Stomach (tissue), 8 donors: ENCODE measurements at regions not wholly inside any gene's neighbourhood (a gene's known extent, or its start where the extent isn't known, plus 50 kb on each side); places are given as distances from the start of the nearest gene placed in this dataset.
A peak's percentile ranks its signal among the peaks of the same experiment; 100 is the strongest.

Source experiments
- DNase-seq, 2 donors: peaks; one replicate each; pipeline versions ENCODE4 v3.0.0 to v3.0.0-alpha.2; 2013 to 2019
- H3K27ac ChIP-seq, 5 donors: fragments of 200-600 bp in 4 of 5; sonication (generic) in 4 of 5; one replicate each; pipeline ENCODE4 v1.5.1; 2013 to 2019; ENCODE audit warnings: mild to moderate bottlenecking in 1 of 5, moderate library complexity in 1 of 5
- H3K27me3 ChIP-seq, 3 donors: fragments of 200-600 bp; sonication (generic); one replicate each; pipeline ENCODE4 v1.5.1; 2017 to 2019; ENCODE audit warnings: mixed run types in 1 of 3
- H3K36me3 ChIP-seq, 4 donors: fragments of 200-600 bp; sonication (generic); 1 replicate in 3 of 4; 2 replicates in 1 of 4; pipeline ENCODE4 v1.5.1; 2016 to 2019
- H3K4me1 ChIP-seq, 4 donors: fragments of 200-600 bp; sonication (generic); one replicate each; pipeline ENCODE4 v1.5.1; 2016 to 2019
- H3K4me3 ChIP-seq, 4 donors: fragments of 200-600 bp; sonication (generic) in 3 of 4; one replicate each; pipeline ENCODE4 v1.5.1; 2016 to 2019; ENCODE audit warnings: mild to moderate bottlenecking in 1 of 4
- H3K9me3 ChIP-seq, 4 donors: fragments of 200-600 bp; sonication (generic); one replicate each; pipeline ENCODE4 v1.5.1; 2016 to 2019
- EP300 ChIP-seq: sonication (generic); formaldehyde crosslinking; IDR thresholded peaks from one replicate; pipeline ENCODE4 v1.6.1; 2017; ENCODE audit warnings: antibody characterized with exemption
- POLR2A ChIP-seq, 4 donors: fragments of 450-650 bp; IDR thresholded peaks; one replicate each; pipeline ENCODE4 v1.6.1; 2016; ENCODE audit warnings: antibody characterized with exemption in 4 of 4, control low read depth in 2 of 4, mild to moderate bottlenecking in 1 of 4, moderate library complexity in 1 of 4
- POLR2AphosphoS5 ChIP-seq, 3 donors: sonication (generic); formaldehyde crosslinking; IDR thresholded peaks; one replicate each; pipeline ENCODE4 v1.6.1; 2016; ENCODE audit warnings: antibody characterized with exemption in 3 of 3
- WGBS, 5 donors: extraction: QIAGEN DNeasy Blood & Tissue Kit in 3 of 5; methylation state at CpG; one replicate each; pipeline versions ENCODE4 v1.1.5 to v1.1.7; 2013 to 2018; 5-methylcytosine and 5-hydroxymethylcytosine counted together
- intact Hi-C: fragments of 100-400 bp; cut with DNase I; formaldehyde crosslinking; loops from one replicate; pipeline ENCODE4 v1.15.1; 2023; ENCODE audit warnings: low total_unique reads
- TF ChIP-seq, protein P1 (sequence below), 7 experiments: fragments of 450-650 bp in 4 of 7; fragments of 200-600 bp in 3 of 7; sonication (generic) in 3 of 7; IDR thresholded peaks; one replicate each; pipeline ENCODE4 v1.5.1; 2016 to 2019; ENCODE audit warnings: antibody characterized with exemption in 7 of 7, control low read depth in 2 of 7, mild to moderate bottlenecking in 1 of 7
- donor health status: healthy with polysubstance abuse.
- donor health status: Bipolar disorder and iron deficiency.
- donor health status: healthy.

DNA sequence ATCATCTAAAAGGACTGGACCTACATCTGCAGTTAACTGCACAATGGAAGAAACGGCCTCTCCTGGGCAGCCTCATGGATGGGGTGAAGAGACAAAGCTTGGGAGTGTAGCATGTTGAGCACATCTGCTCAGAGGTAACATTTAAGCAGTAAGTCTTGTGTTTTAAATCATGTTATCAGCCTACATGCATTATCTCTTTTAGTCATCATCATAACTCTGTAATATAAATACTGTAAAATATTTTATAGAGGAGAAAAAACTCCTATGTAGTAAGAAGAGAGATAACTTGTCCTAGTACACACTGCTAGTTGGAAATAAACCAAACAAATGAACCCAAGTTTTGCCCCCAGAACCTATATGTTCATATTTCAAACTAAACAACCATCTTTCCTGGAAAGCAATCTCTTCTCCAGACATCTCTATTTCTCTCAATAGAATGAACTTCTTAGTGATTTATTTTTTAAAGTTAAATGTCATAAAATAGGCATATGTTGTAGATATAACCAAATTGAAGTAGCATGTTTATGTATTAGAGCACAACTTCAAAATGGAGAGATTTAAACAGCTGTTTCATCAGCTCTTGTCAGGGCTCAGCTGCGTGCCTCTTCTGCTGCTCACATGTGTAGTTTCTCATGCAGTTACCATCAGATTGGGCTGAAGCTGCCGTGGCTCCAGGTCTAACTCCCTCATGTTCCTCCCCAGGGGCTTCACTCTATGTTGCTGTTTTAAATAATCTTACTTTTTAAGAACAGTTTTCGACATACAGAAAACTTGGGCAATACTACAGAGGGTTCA, 581.8 kb upstream of the ZFP42 start:
- no peaks in the 10 kb centered on the region for H3K36me3 ChIP-seq
- H3K27me3 ChIP-seq, result no peaks in the 10 kb centered on the region
- TF ChIP-seq POLR2AphosphoS5 (IDR thresholded peaks at IDR 0.05) (no peak), EP300 (no peak), POLR2A (IDR thresholded peaks at IDR 0.05) (no peak)
- TF ChIP-seq, protein P1, sequence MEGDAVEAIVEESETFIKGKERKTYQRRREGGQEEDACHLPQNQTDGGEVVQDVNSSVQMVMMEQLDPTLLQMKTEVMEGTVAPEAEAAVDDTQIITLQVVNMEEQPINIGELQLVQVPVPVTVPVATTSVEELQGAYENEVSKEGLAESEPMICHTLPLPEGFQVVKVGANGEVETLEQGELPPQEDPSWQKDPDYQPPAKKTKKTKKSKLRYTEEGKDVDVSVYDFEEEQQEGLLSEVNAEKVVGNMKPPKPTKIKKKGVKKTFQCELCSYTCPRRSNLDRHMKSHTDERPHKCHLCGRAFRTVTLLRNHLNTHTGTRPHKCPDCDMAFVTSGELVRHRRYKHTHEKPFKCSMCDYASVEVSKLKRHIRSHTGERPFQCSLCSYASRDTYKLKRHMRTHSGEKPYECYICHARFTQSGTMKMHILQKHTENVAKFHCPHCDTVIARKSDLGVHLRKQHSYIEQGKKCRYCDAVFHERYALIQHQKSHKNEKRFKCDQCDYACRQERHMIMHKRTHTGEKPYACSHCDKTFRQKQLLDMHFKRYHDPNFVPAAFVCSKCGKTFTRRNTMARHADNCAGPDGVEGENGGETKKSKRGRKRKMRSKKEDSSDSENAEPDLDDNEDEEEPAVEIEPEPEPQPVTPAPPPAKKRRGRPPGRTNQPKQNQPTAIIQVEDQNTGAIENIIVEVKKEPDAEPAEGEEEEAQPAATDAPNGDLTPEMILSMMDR (IDR thresholded peaks at IDR 0.05), result no peak
- no peaks in the 10 kb centered on the region for H3K9me3 ChIP-seq
- H3K4me1 ChIP-seq, result no peaks in the 10 kb centered on the region
- no peak for DNase-seq
- H3K27ac ChIP-seq, result no peak overlapping the region
- 69 to 83% (median 77%) methylated on average over 4 of the region's 4 CpGs for WGBS, 5 donors
- intact Hi-C loops, result no loop called here
- H3K4me3 ChIP-seq, result no peak overlapping the region

DNA sequence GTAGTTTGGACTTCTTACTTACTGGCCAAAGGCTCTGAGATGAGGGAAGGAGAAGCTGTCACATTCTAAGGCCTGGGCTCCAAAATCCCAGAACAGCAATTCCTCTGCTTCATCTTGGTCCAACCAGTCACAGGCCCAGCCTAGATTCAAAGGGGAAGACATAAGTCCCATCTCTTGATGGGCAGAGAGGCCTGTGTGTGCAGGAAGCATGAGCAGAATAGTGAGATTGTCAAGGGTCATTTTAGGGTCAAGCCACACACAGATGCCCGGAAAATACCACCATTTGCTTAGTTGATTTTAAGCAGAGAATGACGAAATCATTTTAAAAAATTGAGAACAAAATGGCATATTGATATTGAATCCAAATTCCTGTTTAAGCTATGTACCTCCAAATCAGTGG, 580.9 kb upstream of the ZFP42 start:
- intact Hi-C loops, result no loop called here
- Histone ChIP-seq H3K36me3 (no peaks in the 10 kb centered on the region), H3K9me3 (no peaks in the 10 kb centered on the region), H3K4me3 (no peak overlapping the region), H3K4me1 (no peaks in the 10 kb centered on the region), H3K27ac (no peak overlapping the region), H3K27me3 (no peaks in the 10 kb centered on the region)
- WGBS, 5 donors, result 79 to 88% (median 85%) methylated on average over 2 of the region's 2 CpGs
- TF ChIP-seq EP300, result no peak
- TF ChIP-seq, protein P1 (IDR thresholded peaks at IDR 0.05), result no peak
- no peak for TF ChIP-seq POLR2A (IDR thresholded peaks at IDR 0.05)
- TF ChIP-seq POLR2AphosphoS5 (IDR thresholded peaks at IDR 0.05), result no peak
- DNase-seq, result no peak

DNA sequence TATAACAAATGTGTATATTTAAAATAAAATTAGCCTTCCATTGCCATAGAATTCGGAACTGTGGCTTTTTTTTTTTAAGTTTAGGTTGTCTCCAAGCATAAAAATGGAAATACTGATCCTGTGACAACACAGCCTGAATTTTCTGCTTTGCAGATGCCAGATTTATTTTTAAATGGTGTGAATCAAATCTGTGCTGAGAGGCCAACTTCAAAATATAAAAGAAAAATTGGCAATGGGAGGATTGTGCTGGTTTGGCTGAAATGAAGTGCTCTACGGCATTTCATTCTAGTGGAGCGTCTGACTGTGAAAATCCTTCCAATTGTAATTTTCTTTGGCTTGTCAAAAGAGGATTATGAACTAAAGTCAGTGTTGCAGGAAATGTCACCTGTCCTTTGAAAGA, 580.3 kb upstream of the ZFP42 start:
- Histone ChIP-seq H3K36me3 (no peaks in the 10 kb centered on the region), H3K4me1 (no peaks in the 10 kb centered on the region), H3K4me3 (no peak overlapping the region), H3K9me3 (no peaks in the 10 kb centered on the region), H3K27ac (no peak overlapping the region), H3K27me3 (no peaks in the 10 kb centered on the region)
- TF ChIP-seq POLR2AphosphoS5 (IDR thresholded peaks at IDR 0.05) (no peak), EP300 (no peak), POLR2A (IDR thresholded peaks at IDR 0.05) (no peak)
- TF ChIP-seq, protein P1 (IDR thresholded peaks at IDR 0.05), result no peak
- intact Hi-C loops, result no loop called here
- 51 to 72% (median 64%) methylated on average over 3 of the region's 3 CpGs for WGBS, 5 donors
- DNase-seq, result peak in 1 of 2 donors; percentile 29

DNA sequence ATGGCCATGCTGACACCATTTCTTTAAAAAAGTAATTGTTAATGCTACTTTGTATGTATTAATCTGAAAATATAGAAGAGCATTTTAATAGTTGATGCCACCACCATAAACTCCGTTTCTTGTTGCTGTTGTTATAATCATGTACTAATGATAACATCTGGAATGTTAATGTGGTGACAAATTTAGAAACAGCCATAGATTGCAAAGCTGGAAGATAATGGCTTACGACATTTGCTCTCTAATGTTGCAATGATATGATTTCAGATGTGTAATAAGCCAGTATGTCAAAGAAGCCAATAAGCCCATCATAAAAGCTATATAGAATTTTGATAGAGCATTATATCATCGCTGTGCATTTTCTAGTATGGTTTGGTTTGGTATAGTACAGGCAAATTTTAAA, 579.4 kb upstream of the ZFP42 start:
- 81 to 89% (median 85%) methylated on average over 3 of the region's 3 CpGs for WGBS, 5 donors
- TF ChIP-seq, protein P1 (IDR thresholded peaks at IDR 0.05), result no peak
- no peak for TF ChIP-seq POLR2A (IDR thresholded peaks at IDR 0.05)
- TF ChIP-seq POLR2AphosphoS5 (IDR thresholded peaks at IDR 0.05), result no peak
- no peak for TF ChIP-seq EP300
- Histone ChIP-seq H3K36me3 (no peaks in the 10 kb centered on the region), H3K27me3 (no peaks in the 10 kb centered on the region), H3K4me1 (no peaks in the 10 kb centered on the region), H3K9me3 (peaks cover 0 to 3% (median 0%) of the 10 kb centered on the region in 4 donors), H3K27ac (no peak overlapping the region), H3K4me3 (no peak overlapping the region)
- intact Hi-C loops, result no loop called here
- DNase-seq, result no peak
